RWPE2 (cell line): ENCODE measurements at regions not wholly inside any gene's neighbourhood (a gene's known extent, or its start where the extent isn't known, plus 50 kb on each side); places are given as distances from the start of the nearest gene placed in this dataset.

ENCODE experiments used
- ATAC-seq: fragments of 200-7000 bp; cut with Tn5 transposase; 3 replicates; pipeline ENCODE4 v1.9.1; 2021; ENCODE audit warnings: low read depth
- DNase-seq: peaks from one replicate; pipeline ENCODE4 v3.0.0-alpha.2; 2020; ENCODE audit warnings: low spot score
- H3K27ac ChIP-seq: fragments of 450-650 bp; 2 replicates; pipeline ENCODE4 v1.5.1; 2017; ENCODE audit warnings: mild to moderate bottlenecking; ENCODE audit not compliant: poor library complexity, severe bottlenecking
- H3K27me3 ChIP-seq: fragments of 250-450 bp; sonication (Bioruptor Pico); 2 replicates; pipeline ENCODE4 v1.5.1; 2021; ENCODE audit warnings: mild to moderate bottlenecking, moderate library complexity; ENCODE audit not compliant: insufficient read depth, poor library complexity, severe bottlenecking
- H3K36me3 ChIP-seq: fragments of 250-450 bp; sonication (Bioruptor Pico); 2 replicates; pipeline ENCODE4 v1.5.1; 2020; ENCODE audit warnings: low read depth, mild to moderate bottlenecking, moderate library complexity
- H3K4me1 ChIP-seq: fragments of 250-450 bp; sonication (Bioruptor Pico); 2 replicates; pipeline ENCODE4 v1.5.1; 2021; ENCODE audit warnings: mild to moderate bottlenecking, moderate library complexity; ENCODE audit not compliant: insufficient read depth, poor library complexity, severe bottlenecking
- H3K4me3 ChIP-seq: fragments of 250-450 bp; sonication (Bioruptor Pico); 2 replicates; pipeline ENCODE4 v1.5.1; 2021; ENCODE audit warnings: mild to moderate bottlenecking, moderate library complexity; ENCODE audit not compliant: severe bottlenecking
- H3K9me3 ChIP-seq: fragments of 250-450 bp; sonication (Bioruptor Pico); 2 replicates; pipeline ENCODE4 v1.5.1; 2021; ENCODE audit warnings: mild to moderate bottlenecking, moderate library complexity; ENCODE audit not compliant: severe bottlenecking
- TF ChIP-seq, protein P1 (sequence below): fragments of 450-650 bp; IDR thresholded peaks from one replicate; pipeline ENCODE4 v1.5.1; 2017; ENCODE audit warnings: mild to moderate bottlenecking, moderate library complexity; ENCODE audit not compliant: poor library complexity, severe bottlenecking

DNA sequence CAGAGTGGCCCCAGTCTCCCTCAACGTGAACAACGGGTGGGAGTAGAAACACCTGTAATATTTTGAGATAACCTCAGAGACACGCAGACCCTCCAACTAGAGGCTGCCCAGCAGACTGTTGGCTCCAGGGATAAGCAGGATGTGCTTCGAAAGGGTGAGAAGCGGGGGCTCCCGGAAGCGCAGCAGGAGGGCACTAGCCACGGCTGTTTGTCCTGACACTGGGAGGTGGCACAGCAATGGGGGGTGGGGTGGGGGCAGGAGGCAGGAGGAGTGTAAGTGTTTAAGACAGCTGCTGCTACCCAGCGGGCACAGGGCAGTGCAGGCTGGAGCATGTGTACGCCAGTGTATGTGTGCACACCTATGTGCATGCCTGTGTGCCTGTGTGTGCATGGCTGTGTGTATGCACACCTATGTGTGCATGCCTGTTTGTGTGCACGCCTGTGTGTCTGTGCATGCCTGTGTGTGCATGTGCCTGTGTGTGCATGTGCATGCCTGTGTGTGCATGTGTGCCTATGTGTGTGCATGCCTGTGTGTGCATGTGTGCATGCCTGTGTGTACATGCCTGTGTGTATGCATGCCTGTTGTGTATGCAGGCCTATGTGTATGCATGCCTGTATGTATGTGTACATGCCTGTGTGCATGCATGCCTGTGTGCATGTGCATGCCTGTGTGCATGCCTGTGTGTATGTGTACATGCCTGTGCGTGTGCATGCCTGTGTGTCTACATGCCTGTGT, 154.7 kb downstream of the SHANK2 start:
- Histone ChIP-seq H3K27ac (no peak overlapping the region), H3K4me3 (no peak overlapping the region), H3K4me1 (peaks cover 7% of the 10 kb centered on the region), H3K36me3 (no peaks in the 10 kb centered on the region), H3K27me3 (no peaks in the 10 kb centered on the region), H3K9me3 (no peaks in the 10 kb centered on the region)
- DNase-seq (no peak), ATAC-seq (no peak)
- TF ChIP-seq, protein P1, sequence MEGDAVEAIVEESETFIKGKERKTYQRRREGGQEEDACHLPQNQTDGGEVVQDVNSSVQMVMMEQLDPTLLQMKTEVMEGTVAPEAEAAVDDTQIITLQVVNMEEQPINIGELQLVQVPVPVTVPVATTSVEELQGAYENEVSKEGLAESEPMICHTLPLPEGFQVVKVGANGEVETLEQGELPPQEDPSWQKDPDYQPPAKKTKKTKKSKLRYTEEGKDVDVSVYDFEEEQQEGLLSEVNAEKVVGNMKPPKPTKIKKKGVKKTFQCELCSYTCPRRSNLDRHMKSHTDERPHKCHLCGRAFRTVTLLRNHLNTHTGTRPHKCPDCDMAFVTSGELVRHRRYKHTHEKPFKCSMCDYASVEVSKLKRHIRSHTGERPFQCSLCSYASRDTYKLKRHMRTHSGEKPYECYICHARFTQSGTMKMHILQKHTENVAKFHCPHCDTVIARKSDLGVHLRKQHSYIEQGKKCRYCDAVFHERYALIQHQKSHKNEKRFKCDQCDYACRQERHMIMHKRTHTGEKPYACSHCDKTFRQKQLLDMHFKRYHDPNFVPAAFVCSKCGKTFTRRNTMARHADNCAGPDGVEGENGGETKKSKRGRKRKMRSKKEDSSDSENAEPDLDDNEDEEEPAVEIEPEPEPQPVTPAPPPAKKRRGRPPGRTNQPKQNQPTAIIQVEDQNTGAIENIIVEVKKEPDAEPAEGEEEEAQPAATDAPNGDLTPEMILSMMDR: no peak

DNA sequence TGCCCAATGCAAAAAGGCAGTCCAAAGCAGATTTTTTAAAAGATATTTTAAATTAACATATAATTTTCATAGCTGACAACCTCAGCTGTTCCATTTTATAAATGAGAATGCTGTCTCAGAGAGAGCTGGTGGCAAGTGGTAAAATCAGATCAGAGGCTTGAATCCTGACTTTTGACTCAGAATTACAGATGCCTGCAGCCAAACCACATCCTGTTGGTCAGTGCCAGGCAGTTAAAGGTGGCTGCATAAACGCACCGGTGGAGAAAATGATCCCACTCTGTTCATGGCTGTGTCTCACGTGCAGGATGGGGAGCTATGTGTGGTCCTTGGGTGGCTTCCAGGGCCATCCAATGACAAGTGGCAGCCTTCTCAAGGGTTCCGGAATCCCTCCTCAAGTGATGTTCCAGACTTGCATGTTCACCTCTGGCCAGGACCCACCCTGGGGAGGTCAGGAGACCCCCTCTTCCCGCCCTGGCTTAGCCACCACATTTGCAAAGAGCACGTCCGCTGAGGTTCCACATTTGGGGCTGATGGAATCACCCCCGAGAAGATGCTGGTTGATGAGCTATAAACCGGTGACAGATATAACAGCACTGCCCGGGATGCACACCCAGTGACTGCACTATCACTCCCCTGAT, 155.5 kb downstream of the SHANK2 start:
- TF ChIP-seq, protein P1: no peak
- ATAC-seq: peak; percentile 75
- Histone ChIP-seq H3K4me3 (no peak overlapping the region), H3K9me3 (no peaks in the 10 kb centered on the region), H3K27me3 (no peaks in the 10 kb centered on the region), H3K36me3 (no peaks in the 10 kb centered on the region), H3K27ac (no peak overlapping the region), H3K4me1 (peaks cover 7% of the 10 kb centered on the region)
- DNase-seq: no peak

DNA sequence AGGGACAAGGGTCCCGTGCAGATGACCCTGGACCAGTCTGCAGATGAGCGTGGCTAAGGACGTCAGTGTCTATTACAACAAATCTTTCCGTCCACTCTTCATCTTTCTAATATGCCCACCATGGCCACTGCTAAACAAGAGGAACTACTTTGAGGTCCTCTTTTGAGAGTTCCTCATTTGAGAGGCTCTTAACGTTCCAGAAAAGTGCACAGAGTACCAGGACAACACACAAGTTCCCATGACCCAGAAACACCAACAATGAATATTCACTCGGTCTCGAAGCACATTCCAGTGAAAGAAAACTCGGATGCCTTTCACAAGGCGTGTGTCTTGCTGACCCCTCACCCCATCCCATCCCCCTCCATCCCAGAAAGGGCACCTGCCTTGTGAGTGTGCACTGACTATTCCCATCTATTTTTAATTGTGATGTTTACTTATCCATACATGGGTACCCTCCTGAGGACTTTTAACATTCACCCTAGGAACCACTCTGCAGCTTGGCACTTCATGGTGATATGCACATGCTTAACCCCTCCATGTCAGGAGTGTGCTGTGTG, 157.0 kb downstream of the SHANK2 start:
- no peak overlapping the region for H3K4me3 ChIP-seq
- peaks cover 7% of the 10 kb centered on the region for H3K4me1 ChIP-seq
- ATAC-seq (no peak), DNase-seq (no peak)
- H3K27me3 ChIP-seq: no peaks in the 10 kb centered on the region
- H3K36me3 ChIP-seq: no peaks in the 10 kb centered on the region
- TF ChIP-seq, protein P1: no peak
- H3K9me3 ChIP-seq: no peaks in the 10 kb centered on the region
- H3K27ac ChIP-seq: no peak overlapping the region

DNA sequence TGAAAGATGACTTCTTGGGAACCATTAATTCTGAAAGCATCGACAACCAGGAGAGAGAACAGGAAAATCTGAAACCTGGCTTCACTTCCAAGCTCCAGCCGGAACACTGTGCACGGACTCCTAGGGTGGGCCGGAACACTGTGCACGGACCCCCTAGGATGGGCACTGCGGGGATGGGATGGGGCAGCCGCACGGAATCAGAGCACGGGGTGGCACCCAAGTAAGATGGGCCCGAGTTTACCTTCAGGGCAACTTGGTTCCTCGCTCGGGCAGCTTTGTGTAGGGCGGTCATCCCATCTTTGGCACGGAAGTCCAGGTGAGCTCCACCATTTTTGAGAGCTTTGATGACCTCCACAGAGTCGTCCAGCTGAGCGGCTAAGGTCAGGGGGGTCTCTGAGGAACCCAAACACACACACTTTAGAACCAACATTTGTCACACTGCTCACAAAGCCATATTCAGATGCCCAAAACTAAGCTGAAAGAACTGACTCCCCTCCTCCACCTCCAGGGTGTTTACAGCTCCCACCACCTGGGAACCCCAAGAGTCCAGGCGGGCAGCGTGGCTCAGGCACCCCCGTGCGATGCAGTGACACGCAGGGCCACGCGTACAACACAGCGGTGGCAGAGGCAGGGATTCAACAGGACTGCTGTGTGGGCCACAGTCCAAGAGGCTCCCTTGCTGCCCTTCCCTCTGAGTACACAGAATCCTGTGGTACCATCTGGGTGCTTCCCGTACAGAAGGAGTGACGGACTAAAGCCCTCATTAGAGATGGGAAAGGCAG, 157.9 kb downstream of the SHANK2 start:
- Histone ChIP-seq H3K4me3 (no peak overlapping the region), H3K36me3 (no peaks in the 10 kb centered on the region), H3K9me3 (no peaks in the 10 kb centered on the region), H3K4me1 (peaks cover 7% of the 10 kb centered on the region), H3K27ac (no peak overlapping the region), H3K27me3 (no peaks in the 10 kb centered on the region)
- DNase-seq (no peak), ATAC-seq (no peak)
- TF ChIP-seq, protein P1: no peak
